ENCODE measurements at regions not wholly inside any gene's neighbourhood (a gene's known extent, or its start where the extent isn't known, plus 50 kb on each side); places are given as distances from the start of the nearest gene placed in this dataset.

- Histone ChIP-seq H3K4me3 (ENCODE audit: low read depth, low read length) (no peak overlapping the region), H3K27me3 (ENCODE audit: control insufficient read depth, insufficient read depth, low read length) (no peaks in the 10 kb centered on the region), H3K36me3 (ENCODE audit: control insufficient read depth, insufficient read depth, low read length) (no peaks in the 10 kb centered on the region)
- no peak for TF ChIP-seq CTCF (IDR thresholded peaks at IDR 0.05; ENCODE audit: insufficient read depth, low read length, poor library complexity, severe bottlenecking)
- peak; percentile 63 for DNase-seq (ENCODE audit: low read depth)
Measured at GRCh38 chr6:95087394-95088097, 489.8 kb upstream of the MANEA start.

- peak; percentile 28 for DNase-seq (ENCODE audit: low read depth)
Measured at GRCh38 chr6:95091823-95092436, 485.4 kb upstream of the MANEA start.

GRCh38 chr6:95093154-95093553, 484.2 kb upstream of the MANEA start:
- Histone ChIP-seq H3K27me3 (ENCODE audit: control insufficient read depth, insufficient read depth, low read length) (no peaks in the 10 kb centered on the region), H3K4me3 (ENCODE audit: low read depth, low read length) (no peak overlapping the region), H3K36me3 (ENCODE audit: control insufficient read depth, insufficient read depth, low read length) (no peaks in the 10 kb centered on the region)
- no peak for TF ChIP-seq CTCF (IDR thresholded peaks at IDR 0.05; ENCODE audit: insufficient read depth, low read length, poor library complexity, severe bottlenecking)
- no peak for DNase-seq (ENCODE audit: low read depth)

More at GRCh38 chr6:95091823-95092436, 485.4 kb upstream of the MANEA start:
- Histone ChIP-seq H3K27me3 (ENCODE audit: control insufficient read depth, insufficient read depth, low read length) (no peaks in the 10 kb centered on the region), H3K4me3 (ENCODE audit: low read depth, low read length) (no peak overlapping the region), H3K36me3 (ENCODE audit: control insufficient read depth, insufficient read depth, low read length) (no peaks in the 10 kb centered on the region)
- TF ChIP-seq CTCF (IDR thresholded peaks at IDR 0.05; ENCODE audit: insufficient read depth, low read length, poor library complexity, severe bottlenecking) = peak; percentile 53

GRCh38 chr6:95094751-95095663, 482.3 kb upstream of the MANEA start:
- H3K4me3 ChIP-seq (ENCODE audit: low read depth, low read length) = no peak overlapping the region
- DNase-seq (ENCODE audit: low read depth) = peak; percentile 63
- H3K36me3 ChIP-seq (ENCODE audit: control insufficient read depth, insufficient read depth, low read length) = no peaks in the 10 kb centered on the region
- H3K27me3 ChIP-seq (ENCODE audit: control insufficient read depth, insufficient read depth, low read length) = no peaks in the 10 kb centered on the region
- TF ChIP-seq CTCF (IDR thresholded peaks at IDR 0.05; ENCODE audit: insufficient read depth, low read length, poor library complexity, severe bottlenecking) = no peak

- Histone ChIP-seq H3K4me3 (ENCODE audit: low read depth, low read length) (no peak overlapping the region), H3K27me3 (ENCODE audit: control insufficient read depth, insufficient read depth, low read length) (no peaks in the 10 kb centered on the region), H3K36me3 (ENCODE audit: control insufficient read depth, insufficient read depth, low read length) (no peaks in the 10 kb centered on the region)
- no peak for TF ChIP-seq CTCF (IDR thresholded peaks at IDR 0.05; ENCODE audit: insufficient read depth, low read length, poor library complexity, severe bottlenecking)
- no peak for DNase-seq (ENCODE audit: low read depth)
Measured at GRCh38 chr6:95095855-95096254, 481.5 kb upstream of the MANEA start.
